ENCODE measurements at regions not wholly inside any gene's neighbourhood (a gene's known extent, or its start where the extent isn't known, plus 50 kb on each side); places are given as distances from the start of the nearest gene placed in this dataset.

- H3K4me1 ChIP-seq (ENCODE audit: control insufficient read depth, insufficient read depth, low read length): no peaks in the 10 kb centered on the region
- no peaks in the 10 kb centered on the region for H3K36me3 ChIP-seq (ENCODE audit: control insufficient read depth, insufficient read depth, low read length)
- no peak overlapping the region for H3K27ac ChIP-seq (ENCODE audit: low read depth, low read length)
- Mint-ChIP-seq H3K27ac (no peak overlapping the region), H3K27me3 (ENCODE audit: insufficient read depth) (peaks cover 16% of the 10 kb centered on the region), H3K36me3 (ENCODE audit: low read depth) (no peaks in the 10 kb centered on the region), H3K4me1 (peaks cover 7% of the 10 kb centered on the region), H3K4me3 (no peak overlapping the region), H3K9me3 (no peaks in the 10 kb centered on the region)
- no peaks in the 10 kb centered on the region for H3K27me3 ChIP-seq (ENCODE audit: control insufficient read depth, insufficient read depth, low read length, poor library complexity, severe bottlenecking)
- 93 to 100% methylated on average over 2 of the region's 2 CpGs for WGBS, 2 experiments (ENCODE audit: insufficient coverage in 1 of 2, insufficient read length in 1 of 2)
- DNase-seq: no peak
- H3K9me3 ChIP-seq (ENCODE audit: control insufficient read depth, low read length): no peaks in the 10 kb centered on the region
- H3K9ac ChIP-seq (ENCODE audit: extremely low read depth, low read length, poor library complexity, severe bottlenecking): no peak overlapping the region
- TF ChIP-seq, protein P1, sequence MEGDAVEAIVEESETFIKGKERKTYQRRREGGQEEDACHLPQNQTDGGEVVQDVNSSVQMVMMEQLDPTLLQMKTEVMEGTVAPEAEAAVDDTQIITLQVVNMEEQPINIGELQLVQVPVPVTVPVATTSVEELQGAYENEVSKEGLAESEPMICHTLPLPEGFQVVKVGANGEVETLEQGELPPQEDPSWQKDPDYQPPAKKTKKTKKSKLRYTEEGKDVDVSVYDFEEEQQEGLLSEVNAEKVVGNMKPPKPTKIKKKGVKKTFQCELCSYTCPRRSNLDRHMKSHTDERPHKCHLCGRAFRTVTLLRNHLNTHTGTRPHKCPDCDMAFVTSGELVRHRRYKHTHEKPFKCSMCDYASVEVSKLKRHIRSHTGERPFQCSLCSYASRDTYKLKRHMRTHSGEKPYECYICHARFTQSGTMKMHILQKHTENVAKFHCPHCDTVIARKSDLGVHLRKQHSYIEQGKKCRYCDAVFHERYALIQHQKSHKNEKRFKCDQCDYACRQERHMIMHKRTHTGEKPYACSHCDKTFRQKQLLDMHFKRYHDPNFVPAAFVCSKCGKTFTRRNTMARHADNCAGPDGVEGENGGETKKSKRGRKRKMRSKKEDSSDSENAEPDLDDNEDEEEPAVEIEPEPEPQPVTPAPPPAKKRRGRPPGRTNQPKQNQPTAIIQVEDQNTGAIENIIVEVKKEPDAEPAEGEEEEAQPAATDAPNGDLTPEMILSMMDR (conservative IDR thresholded peaks at IDR 0.05): no peak
- no peak overlapping the region for H3K4me3 ChIP-seq (ENCODE audit: low read length)
These were observed 93.9 kb upstream of the SLCO3A1 start for GRCh38 chr15:91759560-91759959.

- H3K9ac ChIP-seq (ENCODE audit: extremely low read depth, low read length, poor library complexity, severe bottlenecking): no peak overlapping the region
- DNase-seq: no peak
- H3K36me3 ChIP-seq (ENCODE audit: control insufficient read depth, insufficient read depth, low read length): no peaks in the 10 kb centered on the region
- H3K4me3 Mint-ChIP-seq: no peak overlapping the region
- TF ChIP-seq, protein P1 (conservative IDR thresholded peaks at IDR 0.05): no peak
- H3K9me3 ChIP-seq (ENCODE audit: control insufficient read depth, low read length): no peaks in the 10 kb centered on the region
- no peaks in the 10 kb centered on the region for H3K4me1 ChIP-seq (ENCODE audit: control insufficient read depth, insufficient read depth, low read length)
- no peak overlapping the region for H3K27ac Mint-ChIP-seq
- no peaks in the 10 kb centered on the region for H3K27me3 ChIP-seq (ENCODE audit: control insufficient read depth, insufficient read depth, low read length, poor library complexity, severe bottlenecking)
- H3K27me3 Mint-ChIP-seq (ENCODE audit: insufficient read depth): peaks cover 25% of the 10 kb centered on the region
- WGBS, 2 experiments (ENCODE audit: insufficient coverage in 1 of 2, insufficient read length in 1 of 2): 92% methylated on average over 3 of the region's 3 CpGs; no CpG with 5 or more reads in 1 of the 2 experiments
- no peak overlapping the region for H3K4me3 ChIP-seq (ENCODE audit: low read length)
- peaks cover 16% of the 10 kb centered on the region for H3K4me1 Mint-ChIP-seq
- no peak overlapping the region for H3K27ac ChIP-seq (ENCODE audit: low read depth, low read length)
- H3K36me3 Mint-ChIP-seq (ENCODE audit: low read depth): no peaks in the 10 kb centered on the region
- H3K9me3 Mint-ChIP-seq: no peaks in the 10 kb centered on the region
These were observed 87.8 kb upstream of the SLCO3A1 start for GRCh38 chr15:91765660-91766059.

DNA sequence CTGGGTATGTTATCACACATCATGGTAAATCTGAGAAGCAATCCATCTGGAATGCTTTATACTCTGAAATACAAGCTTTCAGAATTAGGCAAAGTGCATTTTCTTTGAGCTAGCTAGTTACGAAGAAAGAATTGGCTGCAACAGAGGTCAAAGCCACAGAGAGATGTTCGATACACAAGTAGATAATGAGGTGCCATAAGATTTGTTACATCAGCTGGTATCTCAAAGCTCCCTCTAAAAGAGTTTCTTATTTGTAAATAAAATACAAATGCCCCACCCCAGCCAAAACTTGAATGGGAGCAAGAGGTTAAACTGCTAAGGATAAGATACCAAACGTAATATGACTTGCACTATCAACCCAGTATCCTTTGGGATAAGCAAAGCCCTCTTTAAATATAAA is 84.0 kb upstream of the SLCO3A1 start:
- H3K9ac ChIP-seq (ENCODE audit: extremely low read depth, low read length, poor library complexity, severe bottlenecking): no peak overlapping the region
- H3K27ac ChIP-seq (ENCODE audit: low read depth, low read length): no peak overlapping the region
- H3K36me3 ChIP-seq (ENCODE audit: control insufficient read depth, insufficient read depth, low read length): no peaks in the 10 kb centered on the region
- H3K9me3 ChIP-seq (ENCODE audit: control insufficient read depth, low read length): no peaks in the 10 kb centered on the region
- Mint-ChIP-seq H3K27me3 (ENCODE audit: insufficient read depth) (peaks cover 16% of the 10 kb centered on the region), H3K36me3 (ENCODE audit: low read depth) (no peaks in the 10 kb centered on the region), H3K4me1 (peaks cover 11% of the 10 kb centered on the region), H3K27ac (no peak overlapping the region), H3K9me3 (no peaks in the 10 kb centered on the region), H3K4me3 (no peak overlapping the region)
- TF ChIP-seq, protein P1 (conservative IDR thresholded peaks at IDR 0.05): no peak
- WGBS, 2 experiments (ENCODE audit: insufficient coverage in 1 of 2, insufficient read length in 1 of 2): 85 to 91% methylated on average over 3 of the region's 3 CpGs
- DNase-seq: no peak
- H3K4me3 ChIP-seq (ENCODE audit: low read length): no peak overlapping the region
- no peaks in the 10 kb centered on the region for H3K4me1 ChIP-seq (ENCODE audit: control insufficient read depth, insufficient read depth, low read length)
- peaks cover 3% of the 10 kb centered on the region for H3K27me3 ChIP-seq (ENCODE audit: control insufficient read depth, insufficient read depth, low read length, poor library complexity, severe bottlenecking)
